Left ventricle myocardium superior (tissue), 1 donor: ENCODE measurements at regions not wholly inside any gene's neighbourhood (a gene's known extent, or its start where the extent isn't known, plus 50 kb on each side); places are given as distances from the start of the nearest gene placed in this dataset.
"Not testable (repeated sequence)": the region's sequence is repeated elsewhere in the genome, so short reads cannot be mapped to it uniquely, and the experiment has no call there.

Source experiments
- ATAC-seq: fragments of 200-7000 bp; cut with Tn5 transposase; one replicate; pipeline ENCODE4 v1.9.1; 2020; ENCODE audit warnings: mild to moderate bottlenecking, moderate library complexity
- DNase-seq: peaks from one replicate; pipeline ENCODE4 v3.0.0-alpha.2; 2020
- intact Hi-C: fragments of 100-400 bp; cut with micrococcal nuclease; formaldehyde crosslinking; loops from one replicate; pipeline ENCODE4 v1.11.0; 2022
- donor health status: DM: no; HTN: yes; CAD: no; lungs with severe emphysema.

DNA sequence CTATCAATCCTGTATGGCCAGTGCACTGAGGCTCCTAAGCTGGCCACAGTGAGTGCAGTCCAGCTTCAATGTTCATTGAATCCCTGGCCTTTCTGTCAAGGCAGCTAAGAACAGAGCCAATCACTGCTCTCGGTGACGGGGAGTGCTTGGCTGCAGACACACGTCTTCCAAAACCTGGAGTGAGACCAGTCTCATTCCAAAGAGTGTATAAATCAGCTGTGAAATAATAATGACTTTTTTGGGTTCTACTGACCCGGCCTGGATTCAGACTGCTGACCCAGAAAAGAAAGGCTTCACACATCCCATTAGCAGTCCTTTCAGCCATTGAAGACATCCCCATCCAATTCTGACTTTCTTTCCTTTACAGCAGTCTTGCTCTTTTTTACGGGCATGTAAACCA, 665.5 kb downstream of the GBE1 start:
- DNase-seq (no peak), ATAC-seq (no peak)
- intact Hi-C loops = no loop called here

DNA sequence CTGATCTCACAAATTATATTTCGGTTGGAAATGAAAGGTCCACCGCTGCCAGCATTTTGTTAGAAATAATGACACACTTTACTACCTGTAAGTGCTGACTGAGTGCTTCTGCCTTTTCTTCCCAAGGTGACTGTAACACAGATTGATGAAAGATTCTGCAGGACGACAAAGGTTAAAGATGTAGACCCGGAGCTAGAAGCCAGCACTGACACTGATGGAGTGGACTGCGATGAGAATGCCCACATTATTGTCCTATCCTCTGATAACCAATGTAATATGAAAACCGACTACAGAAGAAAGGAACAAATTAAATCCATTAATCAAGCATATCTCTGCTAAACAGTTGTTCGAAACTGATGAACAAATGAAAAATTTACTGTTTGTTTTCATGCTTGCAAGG, 666.5 kb downstream of the GBE1 start:
- intact Hi-C loops = no loop called here
- DNase-seq = no peak
- no peak for ATAC-seq

GRCh38 chr3:81087607-81088006, 673.8 kb downstream of the GBE1 start:
- no peak for ATAC-seq
- intact Hi-C loops = no loop called here
- DNase-seq = no peak

DNA sequence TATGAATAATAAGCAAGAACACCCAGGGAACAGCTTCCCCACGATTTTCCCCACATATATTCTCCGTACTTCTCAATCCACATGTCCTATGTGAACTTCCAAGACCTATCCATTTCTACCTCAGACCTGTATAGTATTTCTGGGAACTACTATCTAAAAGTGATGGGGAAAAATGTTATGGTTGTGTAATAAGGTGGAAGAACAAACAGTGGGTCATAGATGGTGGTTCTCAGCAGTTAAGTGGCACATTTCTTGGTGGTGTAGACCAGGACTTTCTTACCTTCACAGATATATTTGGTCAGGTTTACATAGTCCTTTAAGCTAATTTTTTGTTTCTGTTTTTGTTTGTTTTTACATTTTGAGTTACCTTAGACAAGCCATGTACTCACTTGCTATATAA, 675.1 kb downstream of the GBE1 start:
- ATAC-seq (no peak), DNase-seq (no peak)
- intact Hi-C loops = no loop called here

- ATAC-seq (no peak), DNase-seq (no peak)
- intact Hi-C loops = no loop called here
Measured at GRCh38 chr3:81080608-81081007, 680.8 kb downstream of the GBE1 start.

- DNase-seq (no peak), ATAC-seq (no peak)
- intact Hi-C loops = no loop called here
Measured at GRCh38 chr3:81072591-81072990, 688.9 kb downstream of the GBE1 start.

- intact Hi-C loops = no loop called here
- DNase-seq = no peak
- ATAC-seq = no peak
Measured at GRCh38 chr3:81068546-81068945, 692.9 kb downstream of the GBE1 start.

- intact Hi-C loops = no loop called here
- DNase-seq = no peak
- no peak for ATAC-seq
Measured at GRCh38 chr3:81063896-81064295, 697.5 kb downstream of the GBE1 start.

- DNase-seq, ATAC-seq, intact Hi-C loops: not testable (repeated sequence)
Measured at GRCh38 chr3:81051133-81051532, 710.3 kb downstream of the GBE1 start.

DNA sequence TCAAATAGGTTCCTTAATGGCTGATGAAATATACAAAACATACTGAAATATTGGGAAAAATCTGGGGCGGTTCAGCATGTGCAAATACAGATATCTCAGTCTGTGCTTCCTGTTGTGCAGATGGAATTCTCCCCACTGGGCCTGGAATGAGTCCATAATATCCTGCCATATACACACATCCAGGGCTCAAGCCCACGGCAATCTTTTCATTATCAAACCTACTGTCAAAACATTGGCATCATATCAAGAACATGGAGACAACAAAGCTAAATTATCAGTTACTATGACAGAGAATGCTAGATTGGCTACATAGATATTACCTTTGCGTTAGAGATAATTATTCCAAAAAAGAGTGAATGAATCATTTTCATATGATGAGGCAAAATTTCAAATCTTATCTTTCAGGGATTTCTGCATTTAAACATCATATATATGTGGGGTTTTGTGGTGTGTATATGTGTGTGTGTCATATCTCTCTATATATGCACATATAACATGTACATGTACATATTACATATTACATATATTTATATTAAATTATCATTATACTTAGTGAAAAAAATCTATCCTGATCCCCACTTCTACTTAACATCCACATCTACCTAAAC, 713.3 kb downstream of the GBE1 start:
- DNase-seq (no peak), ATAC-seq (no peak)
- intact Hi-C loops = no loop called here

DNA sequence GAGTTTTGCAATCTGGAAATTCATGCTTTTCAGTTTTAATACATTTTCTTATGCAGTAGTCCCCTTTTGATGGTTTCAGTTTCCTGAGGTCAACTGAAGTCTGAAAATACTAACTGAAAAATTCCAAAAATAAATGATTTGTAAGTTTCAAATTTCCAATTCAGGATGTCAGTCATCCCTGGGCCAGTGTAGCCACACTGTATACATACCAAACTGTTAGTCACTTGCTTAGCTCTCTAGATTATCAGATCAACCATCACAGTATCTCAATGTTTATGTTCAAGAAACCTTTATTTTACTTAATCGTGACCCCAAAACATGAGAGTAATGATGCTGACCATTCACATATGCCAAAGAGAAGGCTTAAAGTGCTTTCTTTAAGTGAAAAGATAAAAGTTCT, 715.5 kb downstream of the GBE1 start:
- DNase-seq (no peak), ATAC-seq (no peak)
- intact Hi-C loops = no loop called here

DNA sequence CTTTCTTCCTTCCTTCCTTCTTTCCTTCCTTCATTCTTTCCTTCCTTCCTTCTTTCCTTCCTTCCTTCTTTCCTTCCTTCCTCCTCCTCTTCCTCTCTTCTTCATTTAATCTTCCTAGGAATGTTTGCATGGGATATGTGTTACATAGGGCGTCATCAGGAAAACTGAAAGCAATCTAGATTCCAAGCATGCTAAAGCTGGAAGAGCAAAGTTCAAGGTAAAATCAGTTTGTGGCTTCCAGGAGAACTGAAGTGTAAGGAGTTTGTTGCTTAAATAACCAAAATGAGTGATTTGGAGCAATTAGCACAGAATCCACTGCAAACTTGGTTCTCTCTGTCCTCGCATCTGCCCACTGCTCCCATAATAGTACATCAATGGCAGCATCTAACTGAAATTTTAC, 716.2 kb downstream of the GBE1 start:
- intact Hi-C loops = no loop called here
- ATAC-seq (no peak), DNase-seq (no peak)

- DNase-seq = no peak
- no peak for ATAC-seq
- intact Hi-C loops = no loop called here
Measured at GRCh38 chr3:81043660-81044199, 717.7 kb downstream of the GBE1 start.

DNA sequence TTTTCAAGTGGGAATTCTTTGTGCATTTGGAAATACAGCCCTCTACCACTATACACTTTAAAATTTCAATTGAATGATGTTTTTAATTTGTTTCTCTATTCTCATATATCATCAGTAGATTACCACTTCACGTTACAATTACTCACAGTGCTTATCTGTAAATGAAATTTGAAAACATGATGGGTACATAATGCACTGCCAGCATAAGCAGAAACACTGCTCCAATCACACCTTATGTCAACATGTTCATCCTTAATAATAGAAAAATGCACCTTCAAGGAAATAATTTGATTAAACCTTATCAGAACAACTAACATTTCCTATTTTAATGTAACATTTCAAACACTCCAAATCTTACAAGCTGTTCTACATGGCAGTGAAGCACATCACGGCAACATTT, 718.4 kb downstream of the GBE1 start:
- DNase-seq = no peak
- intact Hi-C loops = no loop called here
- ATAC-seq = no peak

DNA sequence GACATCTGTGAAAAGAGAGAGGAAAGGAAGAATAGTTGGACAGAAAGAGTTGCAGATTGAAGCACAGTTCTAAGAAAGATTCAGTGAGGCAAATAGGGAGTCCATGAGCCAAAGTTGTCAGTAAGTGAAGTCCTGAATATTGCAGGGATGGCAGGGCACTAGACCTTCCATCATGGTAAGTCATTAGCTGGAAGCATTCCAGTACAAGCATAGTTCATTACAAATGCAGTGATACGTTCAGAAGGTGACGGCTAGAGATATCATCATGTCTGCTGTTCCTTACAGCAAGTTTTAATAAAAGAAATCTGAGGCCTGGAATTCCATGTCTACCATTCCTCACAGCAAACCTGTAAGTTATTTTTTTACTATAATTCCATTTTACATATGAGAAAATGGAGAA, 720.1 kb downstream of the GBE1 start:
- ATAC-seq = no peak
- no peak for DNase-seq
- intact Hi-C loops = no loop called here

- intact Hi-C loops = no loop called here
- ATAC-seq (no peak), DNase-seq (no peak)
Measured at GRCh38 chr3:81040107-81040506, 721.3 kb downstream of the GBE1 start.

DNA sequence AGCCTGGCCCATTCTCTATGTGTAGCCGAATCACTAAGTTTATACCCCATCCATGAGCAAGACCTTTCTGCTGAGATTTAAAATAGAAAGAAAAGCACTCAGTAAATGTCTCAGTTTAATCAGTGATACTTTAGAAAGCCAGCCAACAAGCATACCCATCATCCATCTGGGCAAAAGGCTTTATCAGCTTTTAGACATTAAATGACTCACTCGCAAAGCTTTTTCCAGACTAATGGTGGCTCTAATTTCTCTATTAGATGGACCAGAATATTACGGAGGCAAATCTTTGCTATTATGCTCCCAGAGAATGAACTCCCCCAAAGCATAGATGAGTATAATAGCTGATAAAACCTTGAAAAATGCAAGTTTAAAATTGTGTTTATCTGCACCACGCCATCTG, 727.8 kb downstream of the GBE1 start:
- ATAC-seq (no peak), DNase-seq (no peak)
- intact Hi-C loops = no loop called here

GRCh38 chr3:81033185-81033584, 728.3 kb downstream of the GBE1 start:
- DNase-seq = no peak
- intact Hi-C loops = no loop called here
- no peak for ATAC-seq

- no peak for ATAC-seq
- DNase-seq = no peak
- intact Hi-C loops = no loop called here
Measured at GRCh38 chr3:81029861-81030260, 731.6 kb downstream of the GBE1 start.

DNA sequence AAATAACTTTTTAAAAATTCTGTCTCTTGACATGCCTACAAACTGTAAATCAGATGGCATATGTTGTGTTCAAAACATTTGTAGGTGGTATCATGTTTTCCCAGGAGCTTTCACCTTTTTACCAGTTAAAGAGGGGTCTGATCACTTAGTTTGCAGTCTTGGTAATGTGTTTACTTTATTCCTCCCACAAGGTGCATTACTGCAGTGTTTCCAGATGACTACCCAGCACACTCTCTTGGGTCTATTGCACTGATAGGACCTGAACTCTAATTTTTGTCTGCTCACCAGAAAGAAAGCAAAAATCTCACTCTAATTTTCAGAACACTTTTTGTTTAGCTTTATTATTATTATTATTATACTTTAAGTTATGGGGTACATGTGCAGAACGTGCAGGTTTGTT, 734.1 kb downstream of the GBE1 start:
- DNase-seq = no peak
- ATAC-seq = no peak
- intact Hi-C loops = no loop called here

- ATAC-seq = no peak
- no peak for DNase-seq
- intact Hi-C loops = no loop called here
Measured at GRCh38 chr3:81024560-81024959, 736.9 kb downstream of the GBE1 start.

DNA sequence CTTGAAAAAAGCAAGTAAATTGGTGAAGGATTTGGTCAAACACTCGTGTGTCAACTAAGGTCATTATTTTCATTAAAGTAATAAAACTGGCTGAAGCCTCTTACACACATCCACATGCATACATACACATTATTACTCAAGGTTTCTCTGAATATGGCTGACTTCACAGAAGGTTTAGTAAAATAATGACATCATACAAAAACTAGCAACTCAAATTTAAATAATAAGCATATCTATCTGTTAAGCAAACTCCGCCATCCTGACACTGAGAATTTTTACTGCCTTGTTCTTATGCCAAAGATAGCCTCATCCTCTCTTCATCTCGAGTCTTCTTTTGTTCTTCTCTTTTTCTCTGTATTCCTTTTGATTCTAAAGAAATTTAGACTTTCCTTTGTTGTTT, 739.1 kb downstream of the GBE1 start:
- DNase-seq = no peak
- ATAC-seq = no peak
- intact Hi-C loops = no loop called here
